ENCODE measurements at regions not wholly inside any gene's neighbourhood (a gene's known extent, or its start where the extent isn't known, plus 50 kb on each side); places are given as distances from the start of the nearest gene placed in this dataset.
"Not testable (repeated sequence)": the region's sequence is repeated elsewhere in the genome, so short reads cannot be mapped to it uniquely, and the experiment has no call there.

GRCh38 chr18:29821544-29821943, 1221.0 kb downstream of the DSC3 start:
- no peak for DNase-seq

DNA sequence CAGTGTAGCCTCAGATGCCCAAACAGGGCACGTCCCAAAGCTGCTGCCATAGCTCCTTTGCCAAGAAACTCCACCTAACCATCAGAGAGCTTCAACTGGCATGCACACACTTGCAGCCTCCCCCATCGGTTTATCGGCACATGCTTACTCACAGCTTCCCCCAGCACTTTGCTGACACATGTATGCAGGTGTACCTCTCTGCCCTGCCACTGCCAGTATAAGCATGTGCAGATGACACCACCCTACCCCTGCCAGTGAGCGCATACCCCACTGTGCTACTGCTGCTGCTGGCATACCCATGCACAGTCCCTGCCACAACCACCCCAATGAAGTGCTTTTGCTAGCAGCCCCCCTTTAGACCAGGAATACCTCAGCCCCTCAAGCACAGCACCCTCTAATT, 1231.0 kb downstream of the DSC3 start:
- DNase-seq, result no peak

DNA sequence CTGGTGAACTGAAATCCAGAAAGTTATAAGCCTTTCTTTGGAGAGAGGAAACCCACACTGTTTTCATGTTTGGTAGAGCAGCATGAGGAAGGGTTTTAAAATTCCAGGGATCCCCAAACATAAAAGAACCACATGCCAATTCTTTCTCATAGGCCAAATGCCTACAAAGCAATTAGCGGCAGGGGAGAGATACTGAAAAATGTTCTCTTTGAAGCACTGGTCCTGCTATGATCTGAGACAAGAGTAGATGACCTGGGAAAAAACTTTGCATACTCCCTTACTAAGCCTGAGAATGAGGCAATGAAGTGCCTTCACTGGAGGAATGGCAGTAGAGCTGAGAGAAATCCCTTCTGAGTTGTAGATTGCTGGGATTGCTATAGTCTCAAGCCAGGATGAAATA, 1261.7 kb downstream of the DSC3 start:
- no peak for DNase-seq

DNA sequence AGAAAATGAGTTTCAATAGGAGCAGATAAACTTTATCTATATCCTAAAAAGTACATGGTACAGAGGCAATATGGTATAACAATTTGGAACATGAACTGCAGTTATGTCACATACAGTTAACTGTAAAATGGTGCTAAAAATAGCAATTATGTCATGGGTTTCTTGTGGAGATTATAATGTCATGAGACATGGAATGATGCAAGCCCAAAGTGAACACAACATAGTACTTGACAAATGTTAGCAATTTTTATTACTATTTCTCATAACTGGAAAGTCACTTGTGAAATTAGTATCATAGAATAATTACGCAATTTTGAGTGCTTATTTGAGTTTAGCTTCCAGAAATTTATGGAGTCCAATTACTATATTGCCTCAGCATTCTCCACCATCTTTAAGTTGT, 1263.4 kb downstream of the DSC3 start:
- no peak for DNase-seq

DNA sequence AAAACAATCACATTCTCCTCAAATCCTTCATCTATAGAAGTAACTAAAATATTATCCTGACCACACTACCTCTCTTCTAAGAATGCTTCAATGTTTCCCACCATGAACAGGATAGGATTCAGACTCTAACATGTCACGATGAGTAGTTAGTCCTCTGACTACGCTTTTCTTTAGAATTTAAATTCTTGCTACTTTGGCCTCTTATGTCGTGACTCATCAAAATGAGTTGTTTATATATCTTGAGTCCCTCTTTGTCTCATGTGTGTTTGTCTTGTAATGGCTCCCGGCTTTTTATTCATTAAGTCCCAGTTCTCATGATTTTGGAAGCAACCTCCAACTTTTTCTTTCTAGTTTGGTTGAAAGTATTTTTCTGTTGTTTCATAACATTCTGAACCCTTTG, 1289.2 kb downstream of the DSC3 start:
- DNase-seq, result no peak

- DNase-seq, result no peak
Observed at GRCh38 chr18:29749704-29750103, 1292.8 kb downstream of the DSC3 start.

GRCh38 chr18:29741461-29741860, 1301.1 kb downstream of the DSC3 start:
- DNase-seq, result no peak

DNA sequence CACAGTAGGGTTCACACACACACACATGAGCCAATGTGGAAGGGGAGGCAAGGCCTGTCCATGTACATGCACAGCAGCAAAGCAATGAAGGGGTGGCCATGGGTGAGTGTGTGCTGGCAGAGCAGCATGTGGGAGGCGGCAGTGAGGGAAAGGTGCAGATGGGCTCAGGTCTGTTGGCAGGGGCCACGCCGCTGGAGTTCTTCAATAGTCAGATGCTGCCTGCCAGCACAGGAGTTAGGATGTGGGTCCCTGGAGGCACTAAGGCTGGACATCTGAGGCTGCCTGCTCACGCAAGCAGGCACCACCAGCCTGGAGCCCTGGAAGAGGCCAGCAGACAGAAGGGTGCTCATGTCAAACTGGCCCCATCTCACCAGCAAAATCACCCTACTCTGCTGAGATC, 1304.9 kb downstream of the DSC3 start:
- DNase-seq, result no peak

DNA sequence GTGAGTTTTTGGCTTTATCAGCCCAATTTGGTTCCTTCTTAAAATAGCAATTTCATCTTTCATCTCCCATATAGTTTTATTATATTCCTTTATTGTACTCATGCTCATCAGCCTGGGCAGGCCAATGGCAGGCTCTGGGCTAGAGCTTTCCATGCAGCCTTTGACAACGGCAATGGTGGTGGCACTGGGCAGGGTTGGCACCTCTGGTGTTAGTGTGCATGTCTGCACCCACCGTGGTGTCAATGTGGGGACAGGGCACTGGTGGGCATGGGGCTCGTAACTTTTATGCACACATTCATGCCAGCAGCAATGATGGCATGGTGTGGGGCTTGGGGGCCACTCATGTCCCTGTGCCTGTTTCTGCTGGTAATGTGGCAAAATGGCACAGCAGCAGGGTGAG, 1305.4 kb downstream of the DSC3 start:
- no peak for DNase-seq

GRCh38 chr18:29730073-29730472, 1312.5 kb downstream of the DSC3 start:
- no peak for DNase-seq

- no peak for DNase-seq
Observed at GRCh38 chr18:29726646-29727045, 1315.9 kb downstream of the DSC3 start.

- DNase-seq, result not testable (repeated sequence)
Observed at GRCh38 chr18:29723486-29723885, 1319.1 kb downstream of the DSC3 start.

- DNase-seq, result not testable (repeated sequence)
Observed at GRCh38 chr18:29715960-29716359, 1326.6 kb downstream of the DSC3 start.

- no peak for DNase-seq
Observed at GRCh38 chr18:29712785-29713184, 1329.8 kb downstream of the DSC3 start.

DNA sequence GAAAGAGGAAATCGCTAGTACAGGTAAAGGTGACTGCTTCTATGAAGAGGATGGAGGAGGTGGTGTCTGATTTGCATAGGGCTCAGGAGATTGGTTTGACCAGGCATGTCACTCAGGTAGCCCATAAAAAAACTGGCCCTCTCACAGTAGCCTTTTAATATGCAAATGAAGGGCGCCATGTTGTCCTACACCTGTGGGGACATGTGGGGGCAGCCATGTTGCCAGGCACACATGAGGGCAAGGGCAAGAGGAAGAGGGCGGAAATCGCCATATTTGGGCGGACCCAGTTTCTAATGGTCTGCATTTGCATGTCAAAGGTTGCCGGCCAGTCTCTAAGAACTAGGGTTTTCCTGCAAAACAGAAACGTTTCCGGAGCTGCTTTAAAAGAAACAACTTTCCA, 1330.6 kb downstream of the DSC3 start:
- DNase-seq, result no peak

DNA sequence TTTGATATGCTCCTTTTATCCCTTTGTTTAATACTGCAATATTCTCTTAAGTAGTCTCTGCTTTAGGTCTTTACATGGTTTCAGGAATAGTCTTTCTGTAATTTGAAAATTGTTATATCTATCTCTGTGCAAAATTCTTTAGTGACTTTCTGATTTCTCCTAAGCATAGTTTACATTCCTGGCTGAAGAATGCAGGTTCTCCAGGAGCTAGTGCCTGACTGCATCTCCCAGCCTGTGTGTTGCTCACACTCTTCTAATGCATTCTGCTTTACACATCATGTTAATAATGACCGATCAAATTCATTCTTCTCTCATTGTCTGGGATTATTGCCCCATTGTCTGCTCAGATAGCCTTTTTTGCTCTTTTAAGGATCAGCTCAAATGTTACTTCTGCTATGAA, 1349.2 kb downstream of the DSC3 start:
- no peak for DNase-seq

- DNase-seq, result no peak
Observed at GRCh38 chr18:29681578-29681977, 1361.0 kb downstream of the DSC3 start.

GRCh38 chr18:29664278-29665036, 1378.1 kb downstream of the DSC3 start:
- no peak for DNase-seq

GRCh38 chr18:29661924-29662323, 1380.6 kb downstream of the DSC3 start:
- DNase-seq, result no peak

GRCh38 chr18:29660777-29661176, 1381.8 kb downstream of the DSC3 start:
- no peak for DNase-seq

GRCh38 chr18:29653671-29654215, 1388.8 kb downstream of the DSC3 start:
- no peak for DNase-seq

- DNase-seq, result no peak
Observed at GRCh38 chr18:29652797-29653196, 1389.7 kb downstream of the DSC3 start.

DNA sequence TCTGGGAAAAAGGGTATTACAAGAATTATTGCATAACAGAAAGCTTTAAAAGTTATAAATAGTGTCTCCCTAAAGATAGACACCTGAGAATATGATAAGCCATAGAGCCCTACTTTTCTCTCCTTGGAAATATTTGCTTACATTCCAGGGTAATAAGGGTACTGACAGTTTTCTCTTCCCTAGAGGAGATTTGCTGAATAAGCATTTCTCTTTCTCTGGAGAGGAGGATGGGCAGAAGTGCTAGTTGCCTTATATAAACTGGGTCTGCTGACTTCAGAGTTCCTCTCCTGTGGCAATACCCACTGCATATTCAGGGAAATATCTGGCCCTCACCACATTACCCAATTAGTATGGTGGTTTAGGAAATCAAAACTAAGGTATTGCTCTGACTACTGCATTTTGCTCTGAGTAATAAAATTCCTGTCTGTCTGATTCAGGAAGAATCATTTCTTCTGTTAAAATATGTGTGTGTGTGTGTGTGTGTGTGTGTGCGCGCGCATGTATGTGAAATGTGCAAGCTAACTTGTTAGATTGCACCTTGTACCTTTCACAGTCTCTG, 1391.3 kb downstream of the DSC3 start:
- DNase-seq, result no peak

DNA sequence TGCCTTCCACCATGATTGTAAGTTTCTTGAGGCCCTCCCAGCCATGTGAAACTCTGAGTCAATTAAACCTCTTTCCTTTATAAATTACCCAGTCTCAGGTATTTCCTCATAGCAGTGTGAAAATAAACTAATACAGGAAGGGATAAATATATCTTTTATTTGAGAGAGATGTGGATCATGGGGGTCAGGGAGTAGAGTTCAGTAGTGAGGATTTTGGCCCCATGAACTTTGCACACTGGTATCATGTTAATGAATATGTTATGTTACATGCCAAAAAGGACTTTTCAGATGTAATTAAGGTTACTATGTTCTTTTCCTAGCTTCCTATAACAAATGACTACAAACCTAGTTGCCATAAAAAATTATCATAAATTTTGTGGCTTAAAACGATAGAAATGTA, 1393.7 kb downstream of the DSC3 start:
- no peak for DNase-seq

GRCh38 chr18:29647700-29648099, 1394.8 kb downstream of the DSC3 start:
- no peak for DNase-seq

Data from DMS79 treated with DMSO at 0.1 percent for 48 hours (cell line).